ENCODE measurements at regions not wholly inside any gene's neighbourhood (a gene's known extent, or its start where the extent isn't known, plus 50 kb on each side); places are given as distances from the start of the nearest gene placed in this dataset.
A peak's percentile ranks its signal among the peaks of the same experiment; 100 is the strongest.

- no peak overlapping the region for H3K27ac ChIP-seq (ENCODE audit: extremely low read depth, low read depth, low read length)
- H3K4me2 ChIP-seq (ENCODE audit: insufficient read depth, low read length), result no peak overlapping the region
- ATAC-seq (peak; percentile 99), DNase-seq (ENCODE audit: extremely low read depth in 1 of 4, low spot score in 3 of 4) (peak; percentile 69 to 93 (median 69)), FAIRE-seq (peak; percentile 92)
- in situ Hi-C loops (cut with MboI), result no loop called here
- H3K4me3 ChIP-seq, result no peak overlapping the region
- no peaks in the 10 kb centered on the region for H3K9me3 ChIP-seq (replicated peaks; ENCODE audit: control insufficient read depth, insufficient read depth, low read depth, low read length)
- no TSS peak for BruUV-seq (replicated peaks)
- no peaks in the 10 kb centered on the region for H4K20me1 ChIP-seq (replicated peaks; ENCODE audit: control insufficient read depth, insufficient read depth, low read length)
- POLR2A ChIA-PET, result interaction anchor here (0.6 to 1.2 kb wide), 7 partner anchors 47 to 181 kb away, joined by 3 to 6 read pairs (median 3); no protein-coding TSS in a partner anchor
- CTCF ChIA-PET (ENCODE audit: low intra/inter-chr PET ratio), result interaction anchor here (0.5 to 1.8 kb wide), 9 partner anchors 9 to 1618 kb away, joined by 3 to 9 read pairs (median 5); no protein-coding TSS in a partner anchor
- 8% methylated on average over 4 of the region's 12 CpGs for WGBS (ENCODE audit: insufficient coverage, low coverage, missing lambda C conversion rate)
- H3K9ac ChIP-seq (ENCODE audit: insufficient read depth in 1 of 2, low read depth in 2 of 2, low read length in 2 of 2), result no peak overlapping the region
- no peaks in the 10 kb centered on the region for H3K79me2 ChIP-seq (ENCODE audit: control insufficient read depth, insufficient read depth, low read length)
- intact Hi-C loops (cut with micrococcal nuclease), result loop anchor here (1.0 kb wide), 1 partner anchor 153 kb away; no protein-coding TSS in a partner anchor
- H3K4me1 ChIP-seq (replicated peaks in 1 of 2; ENCODE audit: control insufficient read depth in 2 of 2, insufficient read depth in 2 of 2, low read length in 2 of 2), result peaks cover 4 to 6% of the 10 kb centered on the region in 2 experiments; a peak in 4 of 5 replicates
- no peak overlapping the region; the same call in 1 of the 2 replicates for H2AFZ ChIP-seq (ENCODE audit: low read depth, low read length)
- H3K27me3 ChIP-seq (ENCODE audit: control insufficient read depth in 2 of 2, insufficient read depth in 2 of 2, low read length in 2 of 2), result no peaks in the 10 kb centered on the region
- H3K9me1 ChIP-seq (ENCODE audit: control insufficient read depth, insufficient read depth, low read length), result no peaks in the 10 kb centered on the region
- no peaks in the 10 kb centered on the region for H3K36me3 ChIP-seq (ENCODE audit: control insufficient read depth, insufficient read depth, low read length)
- TF ChIP-seq KDM5B (IDR thresholded peaks at IDR 0.05; ENCODE audit: insufficient replicate concordance, low read depth, low read length), result no peak
- TF ChIP-seq LARP7 (IDR thresholded peaks at IDR 0.05), result no peak
- no peak for TF ChIP-seq ZNF507 (tag; conservative IDR thresholded peaks at IDR 0.05)
- TF ChIP-seq SFPQ (IDR thresholded peaks at IDR 0.05; ENCODE audit: low read depth, low read length), result no peak
- TF ChIP-seq TEAD2 (tag; IDR thresholded peaks at IDR 0.05), result no peak
- no peak for TF ChIP-seq ARID1B (IDR thresholded peaks at IDR 0.05)
- no peak for TF ChIP-seq CREB3L1 (IDR thresholded peaks at IDR 0.05; ENCODE audit: borderline replicate concordance, low read depth)
- peak; percentile 38; the same call in 1 of the 2 replicates for TF ChIP-seq KLF16 (IDR thresholded peaks at IDR 0.05)
- no peak for TF ChIP-seq SLC30A9 (CRISPR knock-in tag; IDR thresholded peaks at IDR 0.05)
- TF ChIP-seq HNRNPLL (IDR thresholded peaks at IDR 0.05; ENCODE audit: low read depth, low read length, poor library complexity, severe bottlenecking), result no peak
- no peak for TF ChIP-seq HNRNPL (IDR thresholded peaks at IDR 0.05; ENCODE audit: low read depth, low read length)
- TF ChIP-seq TCF7L2 (IDR thresholded peaks at IDR 0.05; ENCODE audit: low read depth, low read length), result no peak
- TF ChIP-seq TSHZ1 (CRISPR knock-in tag; IDR thresholded peaks at IDR 0.05), result no peak
- TF ChIP-seq CREB3 (tag; conservative IDR thresholded peaks at IDR 0.05; ENCODE audit: low read depth), result no peak
Measured at GRCh38 chr11:33987975-33988580, 63.5 kb upstream of the CAPRIN1 start.

Data from K562 (cell line).